Eye (tissue), 1 donor: ENCODE measurements at regions not wholly inside any gene's neighbourhood (a gene's known extent, or its start where the extent isn't known, plus 50 kb on each side); places are given as distances from the start of the nearest gene placed in this dataset.

Source experiments
- DNase-seq: peaks from one replicate; pipeline ENCODE4 v3.0.0-alpha.2; 2015

GRCh38 chr4:138078751-138079520 is 163.2 kb downstream of the SLC7A11 start:
- DNase-seq, result peak; percentile 46

GRCh38 chr4:138078253-138078652 is 163.9 kb downstream of the SLC7A11 start:
- no peak for DNase-seq

- DNase-seq, result no peak
Observed at GRCh38 chr4:138076561-138076960, 165.6 kb downstream of the SLC7A11 start.

DNA sequence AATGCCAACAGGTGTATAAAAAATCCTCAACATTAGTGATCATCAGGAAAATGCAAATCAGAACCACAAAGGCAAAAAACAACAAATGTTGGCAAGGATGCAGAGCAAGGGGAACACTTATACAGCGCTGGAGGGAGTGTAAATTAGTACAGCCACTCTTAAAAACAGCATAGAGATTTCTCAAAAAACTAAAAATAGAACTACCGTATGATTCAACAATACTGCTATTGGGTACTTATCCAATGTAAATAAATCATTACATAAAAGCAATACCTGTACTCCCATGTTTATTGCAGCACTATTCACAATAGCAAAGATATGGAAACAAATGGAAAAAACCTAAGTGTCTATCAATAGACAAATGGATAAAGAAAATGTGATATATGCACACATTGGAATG is 171.3 kb downstream of the SLC7A11 start:
- DNase-seq, result no peak

GRCh38 chr4:138063581-138063980 is 178.6 kb downstream of the SLC7A11 start:
- DNase-seq, result no peak

DNA sequence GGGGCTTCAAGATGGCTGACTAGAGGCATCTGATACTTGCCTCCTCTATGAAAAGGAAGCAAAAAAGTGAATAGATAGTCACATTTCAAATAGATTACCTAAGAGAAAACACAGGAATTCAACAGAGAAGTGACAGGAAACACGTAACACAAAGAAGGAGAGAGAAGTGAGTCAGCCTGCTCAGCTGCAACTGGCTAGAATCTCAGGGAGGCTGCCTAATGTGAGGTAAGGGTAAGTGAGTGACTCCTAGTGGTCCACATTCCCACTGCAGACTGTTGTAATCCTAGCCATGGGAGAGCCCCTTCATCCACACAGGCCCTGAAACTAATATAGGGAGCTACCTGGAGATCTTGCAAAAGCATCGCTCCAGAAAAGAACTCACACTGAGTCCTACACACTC is 179.2 kb downstream of the SLC7A11 start:
- no peak for DNase-seq

DNA sequence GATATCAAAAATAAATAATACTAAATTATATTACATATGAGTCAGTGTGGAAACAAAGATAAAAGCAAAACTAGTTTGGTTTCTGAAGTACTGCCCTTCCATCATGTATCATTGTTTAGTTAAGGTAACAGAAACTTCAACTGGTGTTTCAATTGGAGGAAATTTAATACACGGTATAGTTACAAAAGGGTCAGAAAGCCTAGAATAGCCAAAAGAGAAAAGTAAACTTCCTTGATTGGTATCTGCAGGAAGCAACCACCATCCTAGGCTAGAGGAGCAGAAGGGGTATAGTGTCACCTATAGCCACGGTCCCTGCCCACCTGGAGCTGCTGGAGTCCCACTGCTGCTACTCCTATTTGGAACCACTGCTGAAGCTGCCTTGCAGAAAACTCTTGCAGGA is 185.6 kb downstream of the SLC7A11 start:
- no peak for DNase-seq

- DNase-seq, result no peak
Observed at GRCh38 chr4:138055890-138056289, 186.3 kb downstream of the SLC7A11 start.

- DNase-seq, result no peak
Observed at GRCh38 chr4:138053641-138054301, 188.4 kb downstream of the SLC7A11 start.

DNA sequence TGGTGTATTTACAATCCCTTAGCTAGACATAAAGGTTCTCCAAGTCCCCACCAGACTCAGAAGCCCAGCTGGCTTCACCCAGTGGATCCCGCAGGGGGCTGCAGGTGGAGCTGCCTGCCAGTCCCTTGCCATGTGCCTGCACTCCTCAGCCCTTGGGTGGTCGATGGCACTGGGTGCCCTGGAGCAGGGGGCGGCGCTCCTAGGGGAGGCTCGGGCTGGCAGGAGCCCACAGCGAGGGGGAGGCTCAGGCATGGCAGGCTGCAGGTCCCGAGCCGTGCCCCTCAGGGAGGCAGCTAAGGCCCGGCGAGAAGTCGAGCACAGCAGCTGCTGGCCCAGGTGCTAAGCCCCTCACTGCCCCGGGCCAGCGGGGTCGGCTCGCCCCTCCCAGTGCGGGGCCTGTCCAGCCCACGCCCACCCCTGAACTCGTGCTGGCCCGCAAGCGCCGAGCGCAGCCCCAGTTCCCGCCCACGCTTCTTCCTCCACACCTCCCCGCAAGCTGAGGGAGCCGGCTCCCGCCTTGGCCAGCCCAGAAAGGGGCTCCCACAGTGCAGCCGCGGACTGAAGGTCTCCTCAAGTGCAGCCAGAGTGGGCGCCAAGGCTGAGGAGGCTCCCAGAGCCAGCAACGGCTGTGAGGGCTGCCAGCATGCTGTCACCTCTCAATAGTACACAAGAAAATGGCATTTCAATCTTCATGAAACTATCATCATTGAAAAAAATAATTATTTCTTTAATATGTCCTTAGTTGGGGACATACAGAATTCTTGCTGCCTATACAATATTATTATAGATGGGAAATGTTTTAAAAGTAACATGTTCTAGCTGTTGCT is 189.1 kb downstream of the SLC7A11 start:
- DNase-seq, result no peak

- no peak for DNase-seq
Observed at GRCh38 chr4:138051157-138051556, 191.0 kb downstream of the SLC7A11 start.

GRCh38 chr4:138050601-138051000 is 191.5 kb downstream of the SLC7A11 start:
- peak; percentile 54 for DNase-seq

- DNase-seq, result no peak
Observed at GRCh38 chr4:138049355-138049754, 192.8 kb downstream of the SLC7A11 start.

GRCh38 chr4:138047290-138047689 is 194.9 kb downstream of the SLC7A11 start:
- DNase-seq, result no peak

- DNase-seq, result no peak
Observed at GRCh38 chr4:138045036-138045435, 197.1 kb downstream of the SLC7A11 start.

- DNase-seq, result no peak
Observed at GRCh38 chr4:138039010-138039409, 203.1 kb downstream of the SLC7A11 start.

- peak; percentile 52 for DNase-seq
Observed at GRCh38 chr4:138037696-138038095, 204.5 kb downstream of the SLC7A11 start.

- peak; percentile 66 for DNase-seq
Observed at GRCh38 chr4:138035781-138036258, 206.3 kb downstream of the SLC7A11 start.

- no peak for DNase-seq
Observed at GRCh38 chr4:138034871-138035270, 207.3 kb downstream of the SLC7A11 start.

- no peak for DNase-seq
Observed at GRCh38 chr4:138032222-138032621, 209.9 kb downstream of the SLC7A11 start.

- no peak for DNase-seq
Observed at GRCh38 chr4:138030375-138030774, 211.8 kb downstream of the SLC7A11 start.

- DNase-seq, result no peak
Observed at GRCh38 chr4:138028923-138029322, 213.2 kb downstream of the SLC7A11 start.

GRCh38 chr4:138021139-138021830 is 220.9 kb downstream of the SLC7A11 start:
- peak; percentile 50 for DNase-seq
